Psoas muscle (tissue), 7 donors: ENCODE measurements at regions not wholly inside any gene's neighbourhood (a gene's known extent, or its start where the extent isn't known, plus 50 kb on each side); places are given as distances from the start of the nearest gene placed in this dataset.

Experiments used
- ATAC-seq, 4 donors: fragments of 200-7000 bp; cut with Tn5 transposase; one replicate each; pipeline ENCODE4 v1.9.1; 2020; ENCODE audit warnings: moderate library complexity in 3 of 4, mild to moderate bottlenecking in 2 of 4
- DNase-seq, 2 donors: peaks; one replicate each; pipeline ENCODE4 v3.0.0-alpha.2; 2020
- H3K27ac ChIP-seq: fragments of 200-600 bp; one replicate; pipeline ENCODE4 v1.8.0; 2022
- H3K27me3 ChIP-seq, 3 donors: fragments of 200-600 bp in 1 of 3; one replicate each; pipeline versions ENCODE4 v1.6.1 to v1.8.0; 2013 to 2022; ENCODE audit warnings: low read length in 2 of 3, mild to moderate bottlenecking in 2 of 3, moderate library complexity in 1 of 3; ENCODE audit not compliant: insufficient read depth in 3 of 3
- H3K36me3 ChIP-seq, 2 donors: fragments of 200-600 bp in 1 of 2; one replicate each; pipeline versions ENCODE4 v1.6.1 to v1.8.0; 2013 to 2022; ENCODE audit warnings: low read depth in 1 of 2, mild to moderate bottlenecking in 1 of 2, moderate library complexity in 1 of 2; ENCODE audit not compliant: insufficient read depth in 1 of 2
- H3K4me1 ChIP-seq: fragments of 200-600 bp; one replicate; pipeline ENCODE4 v1.8.0; 2022
- H3K4me3 ChIP-seq: fragments of 200-600 bp; one replicate; pipeline ENCODE4 v1.8.0; 2022; ENCODE audit warnings: mild to moderate bottlenecking
- H3K9me3 ChIP-seq: fragments of 200-600 bp; one replicate; pipeline ENCODE4 v1.8.0; 2022
- CTCF ChIP-seq: fragments of 200-600 bp; IDR thresholded peaks from one replicate; pipeline ENCODE4 v1.8.0; 2022; ENCODE audit warnings: antibody characterized with exemption
- WGBS, 3 donors: extraction: QIAGEN DNeasy Blood & Tissue Kit; methylation state at CpG; one replicate each; pipeline versions ENCODE4 v1.1.6 to v1.1.7; 2013; 5-methylcytosine and 5-hydroxymethylcytosine counted together
- intact Hi-C, 2 donors: fragments of 100-400 bp; cut with DNase I; formaldehyde crosslinking; loops; one replicate each; pipeline versions ENCODE4 v1.11.0 to v1.14.2; 2022
- donor health status: healthy with polysubstance abuse.
- donor health status: DM: no; HTN: no; CAD: no; lungs with moderate emphysema.
- donor health status: Bipolar disorder and iron deficiency.
- donor health status: healthy.
- donor health status: DM: yes; HTN: yes; CAD: no.
- donor health status: DM: no; HTN: no; CAD: no.
- donor health status: DM: yes; HTN: yes; CAD: no.

GRCh38 chr20:6657904-6658303, 109.6 kb upstream of the BMP2 start:
- Histone ChIP-seq H3K4me1 (no peaks in the 10 kb centered on the region), H3K4me3 (no peak overlapping the region), H3K27me3 (no peaks in the 10 kb centered on the region), H3K9me3 (no peaks in the 10 kb centered on the region), H3K27ac (no peak overlapping the region), H3K36me3 (no peaks in the 10 kb centered on the region)
- no peak for ATAC-seq
- intact Hi-C loops: no loop called here
- 90 to 93% (median 92%) methylated on average over 2 of the region's 2 CpGs for WGBS, 3 donors
- TF ChIP-seq CTCF: no peak
- DNase-seq: no peak

- no peaks in the 10 kb centered on the region for H3K27me3 ChIP-seq
- no peak overlapping the region for H3K4me3 ChIP-seq
- ATAC-seq (no peak), DNase-seq (no peak)
- intact Hi-C loops: no loop called here
- WGBS, 3 donors: 76 to 89% (median 85%) methylated on average over 5 of the region's 5 CpGs
- TF ChIP-seq CTCF: no peak
- H3K27ac ChIP-seq: no peak overlapping the region
- H3K9me3 ChIP-seq: no peaks in the 10 kb centered on the region
- H3K36me3 ChIP-seq: no peaks in the 10 kb centered on the region
- no peaks in the 10 kb centered on the region for H3K4me1 ChIP-seq
Observed at GRCh38 chr20:6657111-6657510, 110.4 kb upstream of the BMP2 start.

- no peaks in the 10 kb centered on the region for H3K36me3 ChIP-seq
- intact Hi-C loops: no loop called here
- H3K4me1 ChIP-seq: no peaks in the 10 kb centered on the region
- H3K27ac ChIP-seq: no peak overlapping the region
- DNase-seq (no peak), ATAC-seq (no peak)
- H3K9me3 ChIP-seq: no peaks in the 10 kb centered on the region
- H3K4me3 ChIP-seq: no peak overlapping the region
- TF ChIP-seq CTCF: no peak
- no peaks in the 10 kb centered on the region for H3K27me3 ChIP-seq
- WGBS, 3 donors: 71 to 72% (median 71%) methylated on average over 10 of the region's 10 CpGs
Observed at GRCh38 chr20:6654513-6655252, 112.8 kb upstream of the BMP2 start.

GRCh38 chr20:6651561-6651960, 115.9 kb upstream of the BMP2 start:
- Histone ChIP-seq H3K9me3 (no peaks in the 10 kb centered on the region), H3K36me3 (no peaks in the 10 kb centered on the region), H3K27ac (no peak overlapping the region), H3K4me1 (no peaks in the 10 kb centered on the region), H3K4me3 (no peak overlapping the region), H3K27me3 (no peaks in the 10 kb centered on the region)
- ATAC-seq: no peak
- 87 to 93% (median 92%) methylated on average over 3 of the region's 3 CpGs for WGBS, 3 donors
- TF ChIP-seq CTCF: no peak
- no peak for DNase-seq
- intact Hi-C loops: no loop called here

- H3K9me3 ChIP-seq: no peaks in the 10 kb centered on the region
- H3K27me3 ChIP-seq: no peaks in the 10 kb centered on the region
- peak; percentile 69 to 85 for DNase-seq
- H3K4me1 ChIP-seq: no peaks in the 10 kb centered on the region
- WGBS, 3 donors: 43 to 48% (median 45%) methylated on average over 5 of the region's 5 CpGs
- no peak overlapping the region for H3K27ac ChIP-seq
- peak in 3 of 4 donors; percentile 61 to 80 (median 70) for ATAC-seq
- intact Hi-C loops: no loop called here
- no peak overlapping the region for H3K4me3 ChIP-seq
- no peaks in the 10 kb centered on the region for H3K36me3 ChIP-seq
- no peak for TF ChIP-seq CTCF
Observed at GRCh38 chr20:6651016-6651415, 116.5 kb upstream of the BMP2 start.
